H1 (cell line): ENCODE measurements at regions not wholly inside any gene's neighbourhood (a gene's known extent, or its start where the extent isn't known, plus 50 kb on each side); places are given as distances from the start of the nearest gene placed in this dataset.

Source experiments
- BACH1 ChIP-seq: IDR thresholded peaks from 2 replicates; pipeline ENCODE4 v1.6.1; 2012; ENCODE audit warnings: low read length, improper control_type of control experiment
- BRCA1 ChIP-seq: IDR thresholded peaks from 2 replicates; pipeline ENCODE4 v1.6.1; 2012; ENCODE audit warnings: low read depth, low read length, improper control_type of control experiment
- CHD2 ChIP-seq: IDR thresholded peaks from 2 replicates; pipeline ENCODE4 v1.6.1; 2012; ENCODE audit warnings: low read length, improper control_type of control experiment
- CHD7 ChIP-seq: fragments of 300-600 bp; sonication (generic); IDR thresholded peaks from 2 replicates; pipeline ENCODE4 v1.7.1; 2012; ENCODE audit warnings: low read length, moderate library complexity, mild to moderate bottlenecking, inconsistent platforms; ENCODE audit not compliant: insufficient replicate concordance
- CTCF ChIP-seq, 3 experiments: IDR thresholded peaks; 1 replicate in 2 of 3; 2 replicates in 1 of 3; pipeline versions ENCODE4 v1.5.1 to v1.6.1; 2011; ENCODE audit warnings: low read length in 3 of 3, mild to moderate bottlenecking in 3 of 3, inconsistent platforms in 2 of 3, low read depth in 1 of 3, moderate library complexity in 1 of 3; ENCODE audit not compliant: insufficient read depth in 1 of 3; ENCODE audit errors: control extremely low read depth in 1 of 3
- MAFK ChIP-seq: IDR thresholded peaks from 2 replicates; pipeline ENCODE4 v1.6.1; 2012; ENCODE audit warnings: low read depth, mild to moderate bottlenecking, improper control_type of control experiment, low read length
- NRF1 ChIP-seq: IDR thresholded peaks from 2 replicates; pipeline ENCODE4 v1.6.1; 2011; ENCODE audit warnings: mild to moderate bottlenecking, low read depth, low read length, improper control_type of control experiment
- RAD21 ChIP-seq, 2 experiments: IDR thresholded peaks in 1 of 2; conservative IDR thresholded peaks in 1 of 2; 2 replicates each; pipeline ENCODE4 v1.6.1; 2011; ENCODE audit warnings: low read depth in 2 of 2, low read length in 2 of 2, improper control_type of control experiment in 1 of 2, inconsistent platforms in 1 of 2, mild to moderate bottlenecking in 1 of 2, moderate library complexity in 1 of 2
- SIRT6 ChIP-seq: IDR thresholded peaks from one replicate; pipeline ENCODE4 v1.7.1; 2012; ENCODE audit warnings: low read length, inconsistent platforms
- SP1 ChIP-seq: IDR thresholded peaks from 2 replicates; pipeline ENCODE4 v1.6.1; 2011; ENCODE audit warnings: low read depth, low read length
- YY1 ChIP-seq: IDR thresholded peaks from 2 replicates; pipeline ENCODE4 v1.6.1; 2011; ENCODE audit warnings: low read depth, mild to moderate bottlenecking, low read length

- TF ChIP-seq CHD7 (no peak), SP1 (no peak), MAFK (no peak), CTCF (IDR thresholded peaks at IDR 0.05; ENCODE audit: control extremely low read depth in 1 of 3, insufficient read depth in 1 of 3, low read depth in 1 of 3, low read length in 3 of 3) (no peak), BRCA1 (no peak), NRF1 (no peak), SIRT6 (no peak), BACH1 (no peak), RAD21 (IDR thresholded peaks at IDR 0.05 in 1 of 2, conservative IDR thresholded peaks at IDR 0.05 in 1 of 2; ENCODE audit: low read depth in 2 of 2, low read length in 2 of 2) (no peak), YY1 (no peak), CHD2 (no peak)
Observed at GRCh38 chr20:24831232-24831631, 117.8 kb upstream of the CST7 start (continued).
